AML-193 (cell line): ENCODE measurements at regions not wholly inside any gene's neighbourhood (a gene's known extent, or its start where the extent isn't known, plus 50 kb on each side); places are given as distances from the start of the nearest gene placed in this dataset.
A peak's percentile ranks its signal among the peaks of the same experiment; 100 is the strongest.
"Not testable (repeated sequence)": the region's sequence is repeated elsewhere in the genome, so short reads cannot be mapped to it uniquely, and the experiment has no call there.

Experiments
- DNase-seq, 2 experiments: peaks; one replicate each; lab custom pipeline; 2025; lab: John Stamatoyannopoulos, UW

DNA sequence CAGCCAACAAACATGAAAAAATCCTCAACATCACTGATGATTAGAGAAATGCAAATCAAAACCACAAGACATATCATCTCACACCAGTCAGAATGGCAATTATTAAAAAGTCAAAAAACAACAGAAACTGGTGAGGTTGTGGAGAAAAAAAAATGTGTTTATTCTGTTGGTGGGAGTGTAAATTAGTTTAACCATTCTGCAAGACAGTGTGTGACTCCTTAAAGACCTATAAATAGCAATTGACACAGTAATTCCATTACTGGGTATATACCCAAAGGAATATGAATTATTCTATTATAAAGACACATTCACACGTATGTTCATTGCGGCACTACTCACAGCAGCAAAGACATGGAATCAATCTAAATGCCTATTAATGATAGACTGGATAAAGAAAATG lies 427.3 kb upstream of the CHORDC1 start:
- DNase-seq, result no peak

DNA sequence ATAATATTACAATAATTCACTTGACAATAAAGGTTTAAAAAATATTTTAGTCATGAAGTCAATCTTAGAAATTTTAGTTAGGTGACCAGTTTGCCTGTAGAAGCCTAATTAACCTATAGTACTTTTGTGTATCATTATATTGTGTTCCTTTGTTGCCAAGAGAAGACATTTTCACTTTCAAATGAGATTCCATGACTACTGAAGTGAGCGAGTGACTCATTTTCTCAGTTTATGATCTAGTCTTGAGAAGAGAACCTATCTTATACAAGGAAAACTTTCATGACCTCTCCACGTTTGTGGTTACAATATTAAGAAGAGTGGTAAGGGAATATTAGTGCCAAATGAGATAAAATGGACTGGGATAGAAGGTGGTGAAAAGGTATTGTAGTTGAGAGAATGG lies 423.9 kb upstream of the CHORDC1 start:
- DNase-seq, result no peak

DNA sequence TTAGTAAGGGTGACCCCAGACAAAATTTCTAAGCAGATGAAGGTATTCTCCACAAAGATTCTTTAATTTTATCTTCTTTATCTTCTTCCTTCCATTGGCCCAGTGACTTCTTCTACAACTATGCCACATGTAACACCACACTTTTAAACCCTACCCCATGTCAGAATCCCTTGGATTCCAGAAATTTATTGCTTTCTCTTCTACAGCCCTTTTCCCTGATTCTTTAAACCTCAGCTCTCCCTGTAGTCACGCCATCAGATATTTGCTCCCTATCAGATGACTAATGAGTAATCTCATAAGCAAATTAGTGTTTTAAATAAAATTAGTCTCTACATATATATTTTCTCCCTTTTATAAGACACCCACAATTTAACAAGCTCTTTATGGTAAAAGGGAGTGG lies 423.4 kb upstream of the CHORDC1 start:
- DNase-seq, result no peak

DNA sequence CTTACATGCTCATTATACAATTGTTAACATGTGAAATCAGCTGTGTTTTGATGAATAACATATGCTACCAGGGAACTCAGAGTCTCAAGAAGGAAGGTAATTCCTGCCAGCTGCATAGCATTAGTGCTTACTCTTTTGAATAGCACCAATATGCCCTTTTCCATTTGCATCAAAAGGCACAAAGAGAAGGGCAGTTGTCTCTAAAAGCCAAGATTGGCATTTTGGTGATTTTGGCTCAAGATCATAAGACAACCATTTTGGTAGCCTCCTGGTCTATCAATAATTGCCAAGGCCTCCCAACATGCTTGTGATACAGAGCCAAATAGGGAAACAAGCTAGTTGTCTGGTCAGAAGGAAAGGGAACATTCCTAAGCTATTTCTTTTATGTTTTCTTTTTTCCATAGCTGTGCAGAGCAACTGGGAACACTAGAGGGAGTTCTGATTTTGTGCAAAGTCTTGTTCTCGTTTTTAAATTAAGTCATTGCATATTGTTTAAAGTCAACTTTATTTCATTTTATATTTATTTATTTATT lies 416.7 kb upstream of the CHORDC1 start:
- DNase-seq, result no peak

DNA sequence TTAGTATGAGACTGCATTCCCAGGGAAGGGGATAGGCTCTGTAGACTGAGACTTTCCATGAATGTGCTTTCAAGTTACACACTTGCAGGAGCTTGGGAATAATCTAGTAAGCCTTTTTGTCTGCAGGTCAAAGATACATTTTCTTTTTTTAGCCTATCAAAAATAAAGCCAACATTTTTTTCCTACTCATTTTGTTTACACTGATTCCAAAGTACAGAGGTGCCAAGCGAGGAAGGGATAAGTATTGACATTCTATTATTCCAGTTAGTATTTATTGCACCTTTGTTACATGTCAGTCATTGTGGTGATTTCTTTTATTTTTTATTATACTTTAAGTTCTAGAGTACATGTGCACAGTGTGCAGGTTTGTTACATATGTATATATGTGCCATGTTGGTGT lies 413.0 kb upstream of the CHORDC1 start:
- no peak for DNase-seq

DNA sequence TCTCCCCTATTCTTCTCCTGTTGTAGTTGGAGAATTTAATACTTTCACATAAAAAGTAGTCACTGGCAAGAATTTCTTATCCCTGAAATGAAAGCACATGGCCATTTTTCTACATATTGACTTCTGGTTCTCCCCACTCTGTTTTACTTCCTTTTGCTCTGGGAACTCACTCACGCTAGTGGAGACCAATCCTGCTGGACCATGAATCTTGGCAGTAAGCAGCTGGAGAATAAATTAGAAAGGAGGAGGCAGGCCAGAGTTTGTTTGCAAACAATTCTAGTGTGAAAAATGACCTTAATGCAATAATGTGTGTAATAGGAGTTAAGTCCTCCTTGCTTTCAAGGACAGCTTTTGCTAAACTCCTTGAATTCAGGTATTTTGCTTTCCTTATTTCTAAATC lies 412.3 kb upstream of the CHORDC1 start:
- no peak for DNase-seq

DNA sequence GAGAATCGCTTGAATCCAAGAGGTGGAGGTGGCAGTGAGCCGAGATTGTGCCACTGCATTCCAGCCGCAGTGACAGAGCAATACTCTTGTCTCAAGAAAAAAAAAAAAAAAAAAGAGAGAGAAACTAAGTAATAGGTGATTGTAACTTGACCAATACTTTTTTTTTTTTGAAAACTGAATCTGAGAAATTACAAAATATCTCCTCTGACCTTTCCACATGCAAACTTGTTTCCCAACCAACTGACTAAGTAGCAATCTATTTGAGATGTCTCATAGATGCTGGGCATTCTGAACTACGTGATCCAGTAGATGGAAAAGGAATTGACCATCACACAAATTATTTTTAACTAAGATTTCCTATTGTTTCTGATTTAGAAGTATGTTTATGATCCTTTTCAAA lies 407.3 kb upstream of the CHORDC1 start:
- DNase-seq, result no peak

DNA sequence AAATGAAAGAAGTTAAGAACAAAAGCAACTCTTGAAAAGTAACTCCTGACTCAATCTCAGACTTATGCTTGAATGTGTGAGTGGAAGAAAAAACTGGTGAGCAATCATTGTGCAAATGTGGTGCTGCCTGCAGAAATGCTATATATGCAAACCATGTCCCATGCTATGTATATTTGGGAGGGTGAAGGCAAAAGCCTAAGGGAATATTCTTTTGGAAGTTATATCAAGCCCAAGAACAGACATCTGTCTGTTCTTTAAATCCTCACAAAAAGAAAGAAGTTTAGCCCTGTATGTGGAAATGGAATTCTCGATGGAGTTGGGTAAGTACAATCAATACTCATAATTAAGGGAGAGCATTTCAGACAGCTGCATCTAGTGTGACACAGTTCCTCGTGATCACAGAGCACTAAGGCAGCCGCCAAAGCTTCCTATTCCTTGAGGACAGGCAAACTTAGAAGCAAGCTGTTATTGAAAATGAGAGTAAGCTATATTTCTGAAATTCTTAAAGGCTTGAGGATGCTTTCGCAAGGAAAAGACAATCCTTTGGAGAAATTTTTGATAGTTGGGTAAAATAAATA lies 406.5 kb upstream of the CHORDC1 start:
- no peak for DNase-seq

DNA sequence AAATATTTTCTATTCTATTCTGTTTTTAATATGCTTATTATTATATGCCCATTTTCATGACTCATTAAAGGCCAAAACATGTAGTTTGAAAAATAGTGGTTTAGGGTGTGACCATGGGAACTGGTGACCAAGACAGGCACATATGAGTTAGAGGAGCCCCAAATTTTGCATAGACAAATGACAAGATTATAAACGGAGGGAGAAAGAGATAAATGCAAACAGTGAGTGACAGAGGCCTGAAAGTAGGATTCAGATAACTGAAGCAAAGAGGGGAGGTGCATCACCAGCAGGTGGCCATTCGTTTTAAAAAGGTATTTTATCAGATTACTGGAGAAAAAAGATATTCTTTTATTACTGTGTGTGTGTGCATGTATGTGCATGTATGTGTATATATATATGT lies 391.5 kb upstream of the CHORDC1 start:
- no peak for DNase-seq

DNA sequence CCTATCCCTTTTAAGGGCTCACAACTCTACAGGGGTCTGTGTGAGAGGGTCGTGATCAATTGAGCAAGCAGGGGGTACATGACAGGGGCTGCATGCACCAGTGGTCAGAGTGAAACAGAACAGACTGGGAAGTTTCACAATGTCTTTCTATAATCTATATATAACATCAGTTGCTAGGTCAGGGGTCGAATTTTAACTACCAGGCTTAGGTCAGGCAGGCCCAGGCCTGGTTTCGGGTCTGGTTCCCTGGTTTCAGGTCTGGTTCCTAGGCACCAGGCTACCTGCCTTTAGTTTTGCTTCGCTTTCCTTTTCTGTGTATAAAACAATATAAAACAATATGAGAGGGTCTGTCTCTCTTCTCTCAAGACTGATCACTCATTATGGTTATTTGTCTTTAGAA lies 390.2 kb upstream of the CHORDC1 start:
- not testable (repeated sequence) for DNase-seq

DNA sequence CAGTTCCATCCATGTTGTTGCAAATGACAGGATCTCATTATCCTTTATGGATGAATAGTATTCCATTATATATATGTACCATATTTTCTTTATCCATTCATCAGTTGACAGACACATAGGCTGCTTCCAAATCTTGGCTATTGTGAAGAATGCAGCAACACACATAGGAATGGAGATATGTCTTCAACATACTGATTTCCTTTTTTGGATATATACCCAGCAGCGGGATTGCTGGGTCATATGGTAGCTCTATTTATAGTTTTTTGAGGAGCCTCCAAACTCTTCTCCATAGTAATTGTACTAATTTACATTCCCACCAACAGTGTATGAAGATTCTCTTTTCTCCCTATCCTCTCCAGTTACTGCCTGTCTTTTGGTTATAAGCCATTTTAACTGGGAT lies 383.9 kb upstream of the CHORDC1 start:
- DNase-seq, result no peak

DNA sequence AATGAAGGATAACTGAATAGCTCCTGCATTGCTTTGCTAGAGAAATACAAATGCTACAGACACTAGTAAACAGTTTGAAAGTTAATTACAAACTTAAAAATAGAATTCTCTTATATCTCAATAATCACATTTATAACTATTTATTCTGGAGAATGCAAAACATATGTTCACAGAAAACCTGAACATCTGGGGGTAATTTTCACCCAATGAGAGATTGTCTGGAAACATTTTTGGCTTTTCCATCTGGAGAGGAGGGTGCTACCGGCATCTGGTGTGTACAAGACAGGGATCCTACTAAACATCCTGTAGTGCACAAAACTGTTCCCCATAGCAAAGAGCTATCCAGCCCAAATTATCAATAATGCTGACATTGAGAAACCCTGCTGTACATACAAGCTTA lies 378.4 kb upstream of the CHORDC1 start:
- no peak for DNase-seq

DNA sequence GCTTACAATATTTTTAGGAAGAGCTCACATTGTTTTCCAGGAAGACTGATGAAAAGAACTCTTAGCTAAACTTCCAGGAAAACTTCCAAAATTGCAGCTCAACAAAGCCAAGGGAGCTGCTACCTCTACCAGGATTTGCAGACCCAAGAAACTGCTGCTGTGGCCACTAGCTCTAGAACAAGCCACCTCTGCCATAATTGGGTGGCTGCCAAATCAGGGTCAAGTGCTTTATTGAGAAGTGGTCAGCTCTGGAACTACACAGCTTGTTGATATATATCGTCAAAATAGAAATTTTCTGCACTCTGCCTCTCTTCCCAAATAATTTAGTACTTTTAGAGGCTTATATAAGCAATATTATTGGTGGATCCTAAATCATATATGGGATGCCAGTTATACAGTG lies 371.8 kb upstream of the CHORDC1 start:
- no peak for DNase-seq

DNA sequence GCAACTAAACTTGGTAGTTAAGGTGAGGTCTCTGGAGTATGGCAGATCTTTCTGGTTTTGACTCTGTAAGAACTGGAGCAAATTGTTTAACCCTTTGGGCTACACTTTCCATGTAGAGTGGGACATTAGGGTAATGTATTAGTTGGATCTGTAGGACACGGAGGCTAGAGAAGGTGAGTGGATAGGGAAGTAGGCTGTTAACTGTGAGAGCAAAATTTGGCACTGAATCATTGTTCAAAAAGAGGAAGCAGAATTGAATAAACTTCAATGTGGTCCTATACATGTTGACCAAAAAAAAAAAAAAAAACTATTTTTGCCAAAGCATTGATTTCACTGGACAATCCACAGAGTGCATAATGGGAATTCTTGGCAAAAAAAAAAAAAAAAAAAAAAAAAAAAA lies 370.2 kb upstream of the CHORDC1 start:
- DNase-seq, result peak; percentile 17

DNA sequence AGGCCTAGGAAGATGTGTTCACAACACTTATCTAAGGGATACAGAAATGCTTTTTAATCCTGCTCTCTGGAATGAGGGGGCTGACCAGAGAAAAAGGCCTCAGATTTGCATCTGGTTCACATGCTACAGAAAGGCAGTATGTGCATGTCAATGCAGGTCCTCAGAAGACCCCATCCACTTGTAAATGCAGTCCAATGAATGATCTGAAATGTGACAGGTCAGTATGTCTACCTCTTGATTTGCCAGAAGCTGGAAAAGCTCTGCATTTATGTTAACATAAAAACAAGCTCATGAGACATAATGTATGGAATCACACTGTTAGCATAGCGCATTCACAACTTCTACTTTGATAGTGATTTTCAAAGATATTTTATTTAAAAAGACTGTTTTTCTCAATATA lies 367.4 kb upstream of the CHORDC1 start:
- DNase-seq, result no peak

DNA sequence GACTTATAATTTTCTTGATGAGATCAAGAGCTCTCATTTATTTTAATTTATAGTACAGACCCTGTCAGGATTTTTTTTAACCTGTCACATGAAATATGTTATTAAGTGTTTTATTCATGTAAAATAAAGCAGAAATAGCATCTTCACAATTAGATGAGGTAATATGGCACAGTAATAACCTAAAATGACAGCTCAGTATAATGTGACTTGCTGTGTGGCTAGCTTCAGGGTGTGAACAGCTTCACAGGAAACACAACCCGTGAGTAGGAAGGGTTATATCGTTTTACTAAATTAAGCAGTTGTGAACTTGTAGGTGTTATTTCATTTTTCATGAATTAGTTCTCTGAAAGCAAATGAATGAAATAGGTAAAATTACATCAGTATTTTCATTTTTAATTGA lies 366.9 kb upstream of the CHORDC1 start:
- no peak for DNase-seq

DNA sequence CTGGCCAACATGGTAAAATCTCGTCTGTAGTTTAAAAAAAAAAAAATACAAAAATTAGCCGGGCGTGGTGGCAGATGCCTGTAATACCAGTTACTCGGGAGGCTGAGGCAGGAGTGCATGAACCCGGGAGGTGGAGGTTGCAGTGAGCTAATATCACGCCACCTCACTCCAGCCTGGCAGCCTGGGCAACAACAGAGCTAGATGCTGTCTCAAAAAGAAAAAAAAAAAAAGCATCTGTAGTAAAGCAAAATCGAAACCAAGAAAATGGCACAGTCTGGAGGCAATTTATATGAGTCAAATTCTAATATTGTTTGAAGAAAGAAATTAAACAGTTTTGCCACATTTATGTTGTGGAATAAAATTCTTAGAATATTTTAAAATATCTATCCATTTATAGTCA lies 365.0 kb upstream of the CHORDC1 start:
- DNase-seq, result no peak

DNA sequence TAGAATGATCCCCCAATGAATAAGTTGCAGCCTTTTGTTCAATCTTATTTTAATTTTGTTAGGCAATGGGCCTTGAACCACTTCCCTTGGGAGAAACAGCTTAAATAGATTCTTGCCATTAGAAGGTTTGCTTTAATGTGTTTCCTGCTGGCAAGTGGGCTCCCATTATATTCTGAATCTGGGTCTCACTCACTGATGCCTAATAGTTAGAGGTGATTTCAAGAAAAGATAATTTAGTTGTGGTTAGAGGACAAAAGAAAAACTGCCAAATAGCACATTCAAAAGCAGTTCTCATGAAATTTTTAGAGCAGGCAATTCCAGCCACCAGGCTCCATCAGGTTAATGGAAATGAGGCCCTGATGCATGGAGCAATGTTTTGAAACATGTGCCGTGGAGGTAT lies 362.6 kb upstream of the CHORDC1 start:
- DNase-seq, result no peak

DNA sequence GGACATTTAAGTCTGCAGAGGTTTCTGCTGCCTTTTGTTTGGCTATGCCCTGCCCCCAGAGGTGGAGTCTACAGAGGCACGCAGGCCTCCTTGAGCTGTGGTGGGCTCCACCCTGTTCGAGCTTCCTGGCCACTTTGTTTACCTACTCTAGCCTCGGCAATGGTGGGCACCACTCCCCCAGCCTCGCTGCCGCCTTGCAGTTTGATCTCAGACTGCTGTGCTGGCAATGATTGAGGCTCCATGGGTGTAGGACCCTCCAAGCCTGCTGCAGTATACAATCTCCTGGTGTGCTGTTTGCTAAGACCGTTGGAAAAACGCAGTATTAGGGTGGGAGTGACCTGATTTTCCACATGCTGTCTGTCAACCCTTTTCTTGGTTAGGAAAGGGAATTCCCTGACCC lies 360.1 kb upstream of the CHORDC1 start:
- DNase-seq, result not testable (repeated sequence)

DNA sequence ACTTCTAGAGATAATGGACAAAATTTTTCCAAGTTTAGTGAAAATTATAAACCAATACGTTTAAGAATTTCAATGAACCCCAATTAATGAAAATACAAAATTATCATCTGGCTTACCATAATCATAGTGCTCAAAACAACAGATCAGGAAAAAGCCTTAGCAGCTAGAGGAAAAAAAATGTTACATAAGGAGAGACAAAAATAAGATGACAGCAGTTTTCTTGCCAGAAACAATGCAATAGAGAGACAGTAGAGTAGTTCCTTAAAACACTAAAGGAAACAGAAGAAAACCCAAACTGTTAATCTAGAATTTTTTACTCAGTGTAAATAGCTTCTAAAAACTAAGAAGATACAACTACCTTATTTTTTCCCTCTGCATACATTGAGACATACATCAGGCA lies 341.7 kb upstream of the CHORDC1 start:
- no peak for DNase-seq

DNA sequence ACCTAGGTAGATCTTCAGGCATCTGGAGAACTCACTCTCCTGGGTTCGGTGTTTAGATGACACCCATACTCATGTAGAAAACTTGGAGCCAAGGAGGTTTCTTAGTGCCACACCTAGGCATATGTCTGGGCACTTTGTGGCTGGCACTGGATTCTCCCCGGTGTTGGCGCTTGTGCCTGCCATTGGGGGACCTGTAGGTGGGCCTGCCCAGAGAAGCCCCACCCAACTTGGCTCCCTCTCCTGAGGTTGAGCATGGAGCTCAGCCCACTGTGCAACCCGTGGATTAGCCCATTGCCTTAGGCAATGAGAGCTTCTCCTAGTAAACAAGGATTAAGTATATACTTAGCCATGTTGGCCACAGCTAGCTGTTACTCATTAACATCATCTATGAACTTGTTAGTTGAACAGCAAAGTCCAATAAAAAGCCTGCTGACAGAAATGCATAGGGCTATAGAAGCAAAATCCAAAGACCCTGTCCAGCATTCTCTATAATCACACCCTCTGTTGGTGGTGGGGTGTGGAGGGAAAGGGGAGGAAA lies 335.5 kb upstream of the CHORDC1 start:
- DNase-seq, result no peak

DNA sequence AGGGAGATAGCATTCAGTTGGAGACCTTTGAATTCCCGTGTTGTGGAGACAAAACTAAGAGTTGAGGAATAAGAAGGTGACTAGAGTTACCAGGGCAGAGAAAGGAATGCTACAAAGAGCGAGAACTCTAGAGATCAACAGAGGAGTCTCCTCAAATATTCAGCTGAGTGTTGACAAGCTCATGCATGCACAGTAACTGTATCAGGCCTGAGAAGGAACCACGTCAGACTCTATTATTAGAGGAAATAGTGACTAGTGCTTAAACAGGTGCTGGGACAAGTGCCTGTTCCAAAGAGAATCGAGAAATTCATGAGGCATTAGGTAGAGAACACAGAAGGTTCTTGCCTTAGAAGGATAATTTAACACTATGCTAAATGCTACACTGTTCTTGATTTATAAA lies 333.8 kb upstream of the CHORDC1 start:
- no peak for DNase-seq

DNA sequence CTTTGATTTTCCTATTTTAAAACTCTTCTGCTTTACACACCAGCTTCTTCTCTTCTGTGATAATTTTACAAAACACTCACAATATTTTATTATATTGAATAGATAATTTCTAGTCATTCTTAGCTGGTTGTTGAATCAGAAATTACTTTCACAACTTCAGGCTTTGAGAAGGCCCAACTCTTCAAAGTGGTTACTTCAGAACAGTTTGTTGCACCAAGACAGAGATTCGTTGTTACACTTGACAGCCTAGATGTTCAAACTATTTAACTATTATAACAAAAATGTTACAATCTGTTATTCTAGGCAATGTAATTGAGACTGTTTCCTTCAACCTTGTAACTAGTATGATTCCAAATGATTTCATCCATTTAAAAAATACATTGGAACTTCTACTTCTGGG lies 333.2 kb upstream of the CHORDC1 start:
- no peak for DNase-seq

DNA sequence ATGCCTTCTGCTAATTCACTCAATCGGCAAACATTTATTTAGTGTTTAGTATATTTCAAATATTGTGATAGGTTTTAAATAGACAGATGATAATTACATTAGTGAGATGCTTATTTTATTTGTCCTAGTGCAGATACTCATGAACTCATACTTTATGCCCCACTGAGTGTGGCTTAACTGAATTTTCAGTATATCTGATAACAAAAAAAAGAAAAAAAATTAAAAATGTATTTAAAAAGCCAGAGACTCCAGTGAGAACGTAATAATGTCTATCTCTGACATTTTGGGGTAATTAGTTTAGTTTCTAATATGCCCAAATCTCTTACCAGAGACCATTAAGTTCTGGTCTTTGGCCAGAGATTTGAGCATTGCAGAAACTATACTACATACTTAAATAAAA lies 332.6 kb upstream of the CHORDC1 start:
- no peak for DNase-seq
